ENCODE measurements at regions not wholly inside any gene's neighbourhood (a gene's known extent, or its start where the extent isn't known, plus 50 kb on each side); places are given as distances from the start of the nearest gene placed in this dataset.
"Not testable (repeated sequence)": the region's sequence is repeated elsewhere in the genome, so short reads cannot be mapped to it uniquely, and the experiment has no call there.

DNA sequence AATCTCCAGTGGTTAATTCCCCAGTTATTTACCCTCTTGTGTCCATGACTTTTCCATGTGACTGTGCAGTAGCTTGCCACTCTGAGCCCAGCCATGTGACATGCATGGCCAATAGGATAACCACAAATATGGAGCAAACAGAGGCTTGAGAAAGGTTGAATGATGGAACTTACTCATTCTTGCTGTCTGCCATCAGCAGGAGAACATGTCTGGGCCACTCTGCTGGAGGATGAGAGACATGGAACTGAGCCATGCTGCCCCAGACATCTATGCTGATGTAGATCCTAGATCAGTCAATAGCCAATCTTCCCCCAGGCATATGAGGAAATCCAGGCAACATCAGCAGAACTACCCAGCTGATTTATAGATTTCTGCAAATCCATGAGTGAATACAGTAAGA, 992.3 kb upstream of the FANCL start:
- H3K4me1 ChIP-seq (ENCODE audit: control insufficient read depth in 1 of 2, insufficient read depth in 2 of 2, low read length in 2 of 2), result no peaks in the 10 kb centered on the region

DNA sequence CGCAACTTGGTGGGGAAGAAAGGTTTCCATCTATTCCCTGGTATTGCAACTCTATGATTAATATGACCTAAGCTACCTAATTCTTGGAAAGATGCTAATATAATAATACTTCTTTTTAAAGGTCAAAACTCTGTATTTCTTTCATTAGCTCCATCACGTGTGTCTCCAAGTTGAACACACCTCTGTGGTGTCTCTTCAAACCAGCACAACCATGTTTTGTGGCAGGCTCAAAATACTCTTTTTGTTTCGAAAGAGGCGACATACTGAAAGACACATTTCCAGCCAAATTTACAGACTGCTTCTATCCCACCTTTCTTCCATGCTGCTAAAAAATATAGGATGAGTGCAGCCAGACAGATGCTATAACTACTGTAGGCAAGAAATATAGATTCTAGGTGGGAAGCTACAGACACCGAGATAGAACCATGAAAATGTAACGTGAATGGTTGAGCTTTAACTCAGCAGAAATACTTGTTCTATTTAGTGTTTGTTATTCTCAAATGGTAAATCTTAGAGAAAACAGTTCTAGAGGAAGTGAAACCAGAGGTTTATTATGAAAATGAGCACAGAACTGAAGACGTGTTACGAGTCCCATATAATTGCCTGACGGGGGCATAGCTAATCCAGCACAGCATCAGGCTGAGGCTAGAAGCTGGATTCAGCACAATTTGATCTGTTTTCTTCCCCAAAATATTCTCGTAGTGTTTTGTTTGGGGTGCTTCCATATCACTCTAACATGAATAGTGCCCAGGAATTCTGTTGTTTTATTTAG, 991.5 kb upstream of the FANCL start:
- no peak overlapping the region for H3K27ac ChIP-seq (ENCODE audit: low read length)
- H3K4me3 ChIP-seq (ENCODE audit: low read depth in 1 of 2, low read length in 2 of 2), result no peak overlapping the region
- no peaks in the 10 kb centered on the region for H3K9me3 ChIP-seq (ENCODE audit: control insufficient read depth in 1 of 2, low read length in 2 of 2)
- no peaks in the 10 kb centered on the region for H3K4me1 ChIP-seq (ENCODE audit: control insufficient read depth in 1 of 2, insufficient read depth in 2 of 2, low read length in 2 of 2)
- H3K27me3 ChIP-seq (ENCODE audit: low read depth, low read length), result no peaks in the 10 kb centered on the region
- H3K36me3 ChIP-seq (ENCODE audit: control insufficient read depth in 1 of 2, insufficient read depth in 2 of 2, low read length in 2 of 2), result no peaks in the 10 kb centered on the region

More for the DNA sequence above, 992.3 kb upstream of the FANCL start:
- no peaks in the 10 kb centered on the region for H3K9me3 ChIP-seq (ENCODE audit: control insufficient read depth in 1 of 2, low read length in 2 of 2)
- no peaks in the 10 kb centered on the region for H3K36me3 ChIP-seq (ENCODE audit: control insufficient read depth in 1 of 2, insufficient read depth in 2 of 2, low read length in 2 of 2)
- no peak overlapping the region for H3K4me3 ChIP-seq (ENCODE audit: low read depth in 1 of 2, low read length in 2 of 2)
- H3K27ac ChIP-seq (ENCODE audit: low read length), result no peak overlapping the region
- no peaks in the 10 kb centered on the region for H3K27me3 ChIP-seq (ENCODE audit: low read depth, low read length)

DNA sequence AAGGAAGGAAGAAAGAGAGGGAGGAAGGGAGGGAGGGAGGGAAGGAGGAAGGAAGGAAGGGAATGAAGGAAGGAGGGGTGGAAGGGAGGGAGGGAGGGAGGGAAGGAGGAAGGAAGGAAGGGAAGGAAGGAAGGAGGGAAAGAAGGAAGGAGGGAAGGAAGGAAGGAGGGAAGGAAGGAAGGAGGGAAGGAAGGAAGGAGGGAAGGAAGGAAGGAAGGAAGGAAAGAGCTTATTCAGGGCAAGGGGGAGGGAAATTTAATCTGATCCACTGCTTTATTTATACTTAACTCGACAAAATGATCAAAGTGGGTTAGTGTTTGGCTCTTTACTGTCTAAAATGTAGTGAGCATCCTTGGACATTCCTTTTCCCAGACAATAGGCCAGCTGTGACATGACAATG, 985.2 kb upstream of the FANCL start:
- H3K36me3 ChIP-seq (ENCODE audit: control insufficient read depth in 1 of 2, insufficient read depth in 2 of 2, low read length in 2 of 2); H3K4me3 ChIP-seq (ENCODE audit: low read depth in 1 of 2, low read length in 2 of 2); H3K27me3 ChIP-seq (ENCODE audit: low read depth, low read length); H3K9me3 ChIP-seq (ENCODE audit: control insufficient read depth in 1 of 2, low read length in 2 of 2); H3K27ac ChIP-seq (ENCODE audit: low read length); H3K4me1 ChIP-seq (ENCODE audit: control insufficient read depth in 1 of 2, insufficient read depth in 2 of 2, low read length in 2 of 2): not testable (repeated sequence)

DNA sequence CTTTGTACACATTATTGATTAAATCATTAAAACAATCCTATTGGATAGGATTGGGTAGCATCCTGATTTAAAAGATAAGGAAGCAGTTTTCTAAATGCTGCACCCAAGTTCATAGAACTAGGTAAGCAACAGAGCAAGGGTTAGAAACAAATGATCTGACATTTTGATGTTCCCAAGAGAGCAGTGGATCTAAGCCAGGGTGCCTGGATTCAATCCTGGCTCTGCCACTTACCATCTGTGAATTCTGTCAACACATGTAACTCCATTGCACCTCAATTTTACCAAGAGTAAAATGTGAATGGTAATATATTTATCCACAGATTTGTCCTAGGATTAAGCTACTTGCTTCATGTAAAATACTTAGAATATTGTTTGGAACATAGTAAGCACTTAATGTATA, 982.6 kb upstream of the FANCL start:
- H3K9me3 ChIP-seq (ENCODE audit: control insufficient read depth in 1 of 2, low read length in 2 of 2), result no peaks in the 10 kb centered on the region
- H3K27me3 ChIP-seq (ENCODE audit: low read depth, low read length), result no peaks in the 10 kb centered on the region
- H3K36me3 ChIP-seq (ENCODE audit: control insufficient read depth in 1 of 2, insufficient read depth in 2 of 2, low read length in 2 of 2), result no peaks in the 10 kb centered on the region
- H3K27ac ChIP-seq (ENCODE audit: low read length), result no peak overlapping the region
- H3K4me1 ChIP-seq (ENCODE audit: control insufficient read depth in 1 of 2, insufficient read depth in 2 of 2, low read length in 2 of 2), result peaks cover 0 to 3% of the 10 kb centered on the region in 2 donors
- no peak overlapping the region for H3K4me3 ChIP-seq (ENCODE audit: low read depth in 1 of 2, low read length in 2 of 2)

DNA sequence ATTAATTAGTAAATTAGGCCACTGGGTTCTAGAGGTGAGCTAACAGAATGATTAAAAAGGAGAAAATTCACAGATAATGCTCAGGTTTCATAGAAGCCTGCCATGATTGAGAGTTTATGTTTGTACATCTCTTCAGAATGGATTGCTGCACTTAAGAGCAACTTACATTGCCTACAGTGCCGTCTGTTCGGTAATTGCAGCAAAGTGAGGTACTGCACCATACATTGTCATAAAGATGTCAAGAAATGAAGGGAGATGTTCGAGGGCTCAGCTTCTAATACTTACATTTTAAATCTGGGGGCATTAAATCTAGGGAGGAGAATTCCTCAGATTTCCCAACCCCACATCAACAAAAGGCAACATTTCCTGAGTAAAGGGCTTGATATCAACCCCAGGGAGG, 976.2 kb upstream of the FANCL start:
- Histone ChIP-seq H3K36me3 (ENCODE audit: control insufficient read depth in 1 of 2, insufficient read depth in 2 of 2, low read length in 2 of 2) (no peaks in the 10 kb centered on the region), H3K4me1 (ENCODE audit: control insufficient read depth in 1 of 2, insufficient read depth in 2 of 2, low read length in 2 of 2) (no peaks in the 10 kb centered on the region), H3K4me3 (ENCODE audit: low read depth in 1 of 2, low read length in 2 of 2) (no peak overlapping the region), H3K27ac (ENCODE audit: low read length) (no peak overlapping the region), H3K27me3 (ENCODE audit: low read depth, low read length) (no peaks in the 10 kb centered on the region), H3K9me3 (ENCODE audit: control insufficient read depth in 1 of 2, low read length in 2 of 2) (no peaks in the 10 kb centered on the region)

DNA sequence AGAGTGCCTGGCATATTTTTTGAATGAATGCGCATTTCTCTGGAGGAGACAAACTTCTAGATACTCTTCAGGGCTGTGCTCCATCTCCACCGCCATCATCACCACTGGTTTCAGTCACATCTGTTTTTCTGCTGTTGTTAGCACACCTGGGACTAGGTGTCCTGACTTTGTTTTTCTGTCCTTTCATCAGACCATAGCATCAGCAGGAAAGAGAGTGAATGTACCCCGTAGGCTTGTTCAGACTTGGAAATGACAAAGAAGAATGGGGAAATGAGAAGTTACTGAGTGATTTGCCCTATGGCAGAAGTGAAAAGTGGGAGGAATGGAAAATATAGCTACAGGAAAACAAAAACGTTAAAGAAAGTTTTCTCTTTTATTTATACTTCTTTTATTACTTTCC, 965.2 kb upstream of the FANCL start:
- no peaks in the 10 kb centered on the region for H3K27me3 ChIP-seq (ENCODE audit: low read depth, low read length)
- H3K4me3 ChIP-seq (ENCODE audit: low read depth in 1 of 2, low read length in 2 of 2), result no peak overlapping the region
- no peaks in the 10 kb centered on the region for H3K36me3 ChIP-seq (ENCODE audit: control insufficient read depth in 1 of 2, insufficient read depth in 2 of 2, low read length in 2 of 2)
- no peaks in the 10 kb centered on the region for H3K4me1 ChIP-seq (ENCODE audit: control insufficient read depth in 1 of 2, insufficient read depth in 2 of 2, low read length in 2 of 2)
- no peak overlapping the region for H3K27ac ChIP-seq (ENCODE audit: low read length)
- no peaks in the 10 kb centered on the region for H3K9me3 ChIP-seq (ENCODE audit: control insufficient read depth in 1 of 2, low read length in 2 of 2)

DNA sequence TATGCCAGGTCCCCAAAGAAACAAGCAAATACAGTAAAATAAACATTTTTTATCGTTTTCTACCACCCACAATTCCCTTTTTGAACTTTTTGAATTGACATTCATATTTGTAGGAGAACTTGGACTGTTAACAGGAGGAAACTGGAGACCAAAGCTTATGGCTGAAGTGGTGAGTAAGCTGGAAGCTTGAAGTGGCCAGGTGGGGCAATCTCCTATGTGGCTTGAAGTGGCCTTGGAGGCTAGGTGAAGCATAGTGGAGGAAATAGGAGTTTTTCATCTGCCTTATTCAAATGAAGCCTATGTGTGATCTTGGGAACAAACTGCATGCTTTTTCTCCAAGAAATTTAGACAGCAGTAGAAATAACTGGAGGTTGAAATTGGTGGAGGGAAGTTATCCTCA, 962.9 kb upstream of the FANCL start:
- H3K9me3 ChIP-seq (ENCODE audit: control insufficient read depth in 1 of 2, low read length in 2 of 2), result no peaks in the 10 kb centered on the region
- no peak overlapping the region for H3K4me3 ChIP-seq (ENCODE audit: low read depth in 1 of 2, low read length in 2 of 2)
- H3K27me3 ChIP-seq (ENCODE audit: low read depth, low read length), result no peaks in the 10 kb centered on the region
- no peak overlapping the region for H3K27ac ChIP-seq (ENCODE audit: low read length)
- H3K4me1 ChIP-seq (ENCODE audit: control insufficient read depth in 1 of 2, insufficient read depth in 2 of 2, low read length in 2 of 2), result no peaks in the 10 kb centered on the region
- no peaks in the 10 kb centered on the region for H3K36me3 ChIP-seq (ENCODE audit: control insufficient read depth in 1 of 2, insufficient read depth in 2 of 2, low read length in 2 of 2)

DNA sequence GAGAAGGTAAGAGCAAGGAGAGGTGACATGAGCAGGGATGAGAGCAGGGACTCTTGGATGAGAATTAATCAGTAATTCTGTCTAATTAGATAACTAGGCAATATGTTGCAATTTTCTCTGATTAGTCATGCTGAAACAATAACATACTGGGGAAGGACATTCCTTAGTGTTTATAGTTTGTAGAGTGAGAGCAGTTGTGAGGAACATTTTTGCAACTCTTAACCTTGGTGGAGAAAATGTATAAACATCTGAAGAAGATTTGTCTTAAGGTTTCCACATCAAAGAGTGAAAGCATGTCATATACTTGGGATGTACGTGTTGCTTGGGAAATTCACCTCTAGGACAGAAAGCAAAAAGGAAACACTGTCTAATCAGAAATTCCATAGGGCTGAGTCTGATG, 955.4 kb upstream of the FANCL start:
- H3K36me3 ChIP-seq (ENCODE audit: control insufficient read depth in 1 of 2, insufficient read depth in 2 of 2, low read length in 2 of 2), result no peaks in the 10 kb centered on the region
- no peaks in the 10 kb centered on the region for H3K27me3 ChIP-seq (ENCODE audit: low read depth, low read length)
- H3K27ac ChIP-seq (ENCODE audit: low read length), result no peak overlapping the region
- H3K4me3 ChIP-seq (ENCODE audit: low read depth in 1 of 2, low read length in 2 of 2), result no peak overlapping the region
- H3K4me1 ChIP-seq (ENCODE audit: control insufficient read depth in 1 of 2, insufficient read depth in 2 of 2, low read length in 2 of 2), result no peaks in the 10 kb centered on the region
- no peaks in the 10 kb centered on the region for H3K9me3 ChIP-seq (ENCODE audit: control insufficient read depth in 1 of 2, low read length in 2 of 2)

DNA sequence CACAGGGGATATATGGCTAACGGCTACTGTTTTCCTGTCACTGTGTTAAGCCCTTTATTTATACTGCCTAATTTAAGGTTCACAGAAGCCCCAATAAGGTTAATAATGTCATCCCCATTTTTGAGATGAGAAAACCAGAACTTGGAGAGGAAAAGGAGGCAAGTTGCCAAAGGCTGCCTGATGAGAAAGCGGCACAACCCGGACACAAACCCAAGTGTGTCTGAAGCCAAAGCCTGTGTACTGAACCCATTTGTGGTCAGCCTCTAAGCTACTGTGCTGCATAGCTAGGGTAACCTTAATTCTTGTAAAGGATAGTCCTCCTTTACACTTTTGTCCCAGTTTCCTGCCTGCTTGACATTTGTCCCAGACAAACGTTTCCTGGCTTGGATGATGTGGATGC, 954.7 kb upstream of the FANCL start:
- Histone ChIP-seq H3K36me3 (ENCODE audit: control insufficient read depth in 1 of 2, insufficient read depth in 2 of 2, low read length in 2 of 2) (no peaks in the 10 kb centered on the region), H3K27ac (ENCODE audit: low read length) (no peak overlapping the region), H3K4me3 (ENCODE audit: low read depth in 1 of 2, low read length in 2 of 2) (no peak overlapping the region), H3K27me3 (ENCODE audit: low read depth, low read length) (no peaks in the 10 kb centered on the region), H3K4me1 (ENCODE audit: control insufficient read depth in 1 of 2, insufficient read depth in 2 of 2, low read length in 2 of 2) (no peaks in the 10 kb centered on the region), H3K9me3 (ENCODE audit: control insufficient read depth in 1 of 2, low read length in 2 of 2) (no peaks in the 10 kb centered on the region)

DNA sequence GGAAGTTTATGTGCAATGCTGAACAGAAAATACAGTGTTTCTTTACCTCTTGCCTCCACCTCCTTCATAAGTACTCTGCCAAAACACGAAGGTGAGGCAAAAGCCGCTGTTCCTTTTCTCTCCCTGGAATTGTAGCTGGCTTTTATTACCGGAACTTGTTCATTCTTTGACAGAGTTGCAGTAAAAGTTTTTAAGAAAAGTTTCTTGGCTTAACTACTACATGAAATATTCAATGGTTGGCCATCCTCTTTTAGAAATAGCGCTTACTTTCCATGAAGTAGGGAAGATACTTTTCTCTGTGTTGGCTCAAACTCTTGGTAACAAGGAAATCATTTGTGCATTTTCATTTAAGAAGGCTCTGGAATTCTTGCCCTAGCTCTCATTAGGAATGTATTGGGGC, 950.7 kb upstream of the FANCL start:
- no peaks in the 10 kb centered on the region for H3K27me3 ChIP-seq (ENCODE audit: low read depth, low read length)
- H3K9me3 ChIP-seq (ENCODE audit: control insufficient read depth in 1 of 2, low read length in 2 of 2), result no peaks in the 10 kb centered on the region
- no peak overlapping the region for H3K27ac ChIP-seq (ENCODE audit: low read length)
- peaks cover 0 to 7% of the 10 kb centered on the region in 2 donors for H3K4me1 ChIP-seq (ENCODE audit: control insufficient read depth in 1 of 2, insufficient read depth in 2 of 2, low read length in 2 of 2)
- no peaks in the 10 kb centered on the region for H3K36me3 ChIP-seq (ENCODE audit: control insufficient read depth in 1 of 2, insufficient read depth in 2 of 2, low read length in 2 of 2)
- H3K4me3 ChIP-seq (ENCODE audit: low read depth in 1 of 2, low read length in 2 of 2), result no peak overlapping the region

DNA sequence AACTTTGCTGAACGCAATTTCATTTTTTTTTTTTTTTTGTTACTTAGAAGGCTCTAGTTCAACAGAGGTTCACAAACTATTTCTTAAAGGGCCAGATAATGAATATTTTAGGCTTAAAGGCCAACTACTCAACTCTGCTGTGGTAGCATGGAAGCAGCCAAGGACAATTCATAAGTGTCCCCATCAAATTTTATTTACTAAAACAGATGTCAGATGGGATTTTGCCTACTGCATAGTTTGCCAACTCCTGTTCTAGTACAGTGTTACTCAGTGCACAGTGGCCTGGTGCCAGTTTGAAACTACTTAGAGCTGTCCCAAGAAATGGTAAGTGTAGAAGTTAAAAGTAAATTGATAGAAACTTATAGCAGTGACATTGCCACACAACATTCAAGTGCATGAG, 949.4 kb upstream of the FANCL start:
- Histone ChIP-seq H3K27ac (ENCODE audit: low read length) (no peak overlapping the region), H3K36me3 (ENCODE audit: control insufficient read depth in 1 of 2, insufficient read depth in 2 of 2, low read length in 2 of 2) (no peaks in the 10 kb centered on the region), H3K4me3 (ENCODE audit: low read depth in 1 of 2, low read length in 2 of 2) (no peak overlapping the region), H3K4me1 (ENCODE audit: control insufficient read depth in 1 of 2, insufficient read depth in 2 of 2, low read length in 2 of 2) (peaks cover 0 to 7% of the 10 kb centered on the region in 2 donors), H3K9me3 (ENCODE audit: control insufficient read depth in 1 of 2, low read length in 2 of 2) (no peaks in the 10 kb centered on the region), H3K27me3 (ENCODE audit: low read depth, low read length) (no peaks in the 10 kb centered on the region)
